ENCODE measurements at regions not wholly inside any gene's neighbourhood (a gene's known extent, or its start where the extent isn't known, plus 50 kb on each side); places are given as distances from the start of the nearest gene placed in this dataset.

DNA sequence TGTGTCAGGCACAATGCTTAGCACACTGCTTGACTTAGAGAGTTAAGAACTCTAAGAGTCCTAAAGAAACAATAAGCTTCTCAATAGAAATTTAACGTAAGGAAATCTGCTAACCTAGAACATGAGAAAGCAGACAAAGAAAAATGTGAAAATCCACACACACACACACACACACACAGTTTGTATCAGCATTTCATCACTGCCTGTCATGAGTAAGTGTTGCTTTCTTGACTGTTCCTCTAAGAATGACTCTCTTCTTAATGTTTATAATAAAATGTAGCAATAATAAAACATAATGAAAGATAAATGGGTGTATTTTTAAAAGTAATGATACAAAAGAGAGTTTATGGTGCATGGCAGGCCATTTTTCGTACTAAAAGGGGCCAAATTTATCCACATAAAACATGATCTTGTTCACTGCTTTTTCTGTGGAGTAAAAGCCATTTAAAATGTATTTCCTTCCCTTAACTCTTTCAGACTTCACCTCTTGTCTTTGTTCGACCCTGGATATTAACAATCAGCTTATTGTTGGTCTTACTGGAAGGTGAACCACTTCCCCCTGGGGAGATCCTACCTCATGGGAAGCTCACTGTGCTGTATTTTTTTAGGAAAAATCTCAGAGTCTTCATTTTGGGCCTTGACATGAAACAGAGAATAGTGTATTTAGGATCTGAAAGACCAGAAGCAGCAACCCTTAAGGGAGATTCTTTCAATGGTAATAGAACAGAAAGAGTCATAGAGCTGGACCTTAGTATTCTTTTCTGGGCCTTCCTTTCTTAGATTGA, 107.3 kb upstream of the ANKRD55 start:
- no peak for DNase-seq

- DNase-seq, result no peak
Measured at GRCh38 chr5:56339732-56340131, 106.6 kb upstream of the ANKRD55 start.

- DNase-seq, result no peak
Measured at GRCh38 chr5:56337715-56338319, 104.7 kb upstream of the ANKRD55 start.

DNA sequence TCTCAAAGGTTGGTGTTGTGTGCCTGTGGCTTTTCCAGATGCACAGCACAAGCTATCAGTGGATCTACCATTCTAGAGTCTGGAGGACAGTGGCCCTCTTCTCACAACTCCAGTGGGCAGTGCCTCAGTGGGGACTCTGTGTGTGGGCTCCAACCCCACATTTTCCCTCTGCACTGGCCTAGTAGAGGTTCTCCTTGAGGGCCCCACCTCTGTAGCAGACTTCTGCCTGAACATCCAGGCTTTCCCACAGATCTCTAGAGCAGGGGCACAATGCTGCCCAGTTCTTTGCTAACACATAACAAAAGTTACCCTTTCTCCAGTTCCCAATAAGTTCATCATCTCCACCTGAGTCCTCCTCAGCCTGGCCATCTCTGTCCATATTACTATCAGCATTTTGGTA, 102.1 kb upstream of the ANKRD55 start:
- no peak for DNase-seq

- no peak for DNase-seq
Measured at GRCh38 chr5:56330806-56331205, 97.7 kb upstream of the ANKRD55 start.

DNA sequence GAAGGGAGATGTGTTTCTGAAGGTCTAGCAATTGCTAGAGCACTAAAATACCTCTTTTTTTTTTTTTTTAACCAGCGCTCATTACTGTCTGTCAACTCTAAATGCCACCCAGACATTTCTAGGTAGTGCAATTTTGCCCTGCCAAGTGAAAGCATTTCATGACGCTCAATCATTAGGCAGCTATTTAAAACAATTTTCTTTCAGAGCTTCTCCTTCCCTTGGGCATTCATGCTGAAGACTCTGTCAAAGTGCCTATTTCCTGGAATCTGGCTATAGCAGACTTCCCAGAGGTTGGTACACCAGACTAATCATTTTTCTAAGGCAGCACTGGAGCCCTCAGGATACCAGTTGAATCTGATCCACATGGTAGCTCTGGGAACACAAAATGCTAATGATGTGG, 97.0 kb upstream of the ANKRD55 start:
- DNase-seq, result no peak

DNA sequence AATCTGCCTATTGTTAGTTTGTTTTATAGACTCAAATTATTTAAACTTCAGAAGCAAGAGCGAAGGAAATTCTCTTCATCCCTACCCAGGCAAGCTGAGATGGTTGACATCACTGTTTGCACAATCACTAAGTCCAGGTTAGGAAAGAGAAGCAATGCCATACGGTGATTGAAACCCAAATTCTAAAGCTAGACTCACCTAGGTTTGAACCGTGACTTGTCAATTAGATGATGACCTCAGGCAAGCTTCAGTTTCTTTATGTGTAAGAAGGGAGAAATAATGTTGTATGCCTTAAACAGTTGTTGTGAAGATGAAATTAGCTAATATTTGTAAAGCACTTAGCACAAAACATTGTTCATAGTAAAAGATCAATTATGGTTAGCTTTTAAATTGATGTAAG, 96.5 kb upstream of the ANKRD55 start:
- no peak for DNase-seq

DNA sequence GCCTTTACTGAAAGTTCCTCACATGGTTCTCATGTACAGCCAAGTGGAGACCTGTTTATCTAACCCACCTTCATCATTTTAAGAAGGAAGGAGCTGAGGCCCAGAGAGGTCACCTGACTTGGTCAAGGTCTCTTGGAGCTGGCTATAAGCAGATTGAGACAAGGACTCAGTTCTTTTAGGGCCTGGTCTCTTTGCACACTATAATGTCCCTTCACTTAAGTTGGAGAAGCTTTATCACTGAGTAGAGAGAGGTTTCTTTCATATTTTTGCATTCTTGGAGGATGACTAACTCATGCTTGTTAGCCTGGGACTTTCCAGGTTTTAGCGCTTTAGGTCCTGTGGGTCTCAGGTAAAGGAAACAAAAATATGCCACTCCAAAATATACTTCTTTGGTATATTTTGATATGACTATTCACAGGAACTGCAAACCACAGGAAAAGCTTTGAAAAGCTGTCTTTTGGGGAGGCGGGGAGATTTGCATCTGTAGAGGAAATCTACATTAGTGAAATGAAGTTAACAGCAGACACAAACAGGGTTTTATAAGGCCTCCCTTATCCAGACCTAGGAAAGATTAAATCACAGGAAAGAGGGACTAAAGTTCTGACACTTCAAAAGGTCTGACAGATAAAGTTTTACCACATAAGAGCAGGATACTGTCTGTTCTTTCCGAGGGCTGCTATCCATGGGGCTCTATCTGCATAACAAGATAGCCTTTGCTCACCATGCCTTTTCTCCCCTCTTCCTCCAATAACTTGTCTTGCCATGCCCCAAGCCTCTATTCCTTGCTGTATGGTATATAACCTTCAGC, 95.8 kb upstream of the ANKRD55 start:
- no peak for DNase-seq

DNA sequence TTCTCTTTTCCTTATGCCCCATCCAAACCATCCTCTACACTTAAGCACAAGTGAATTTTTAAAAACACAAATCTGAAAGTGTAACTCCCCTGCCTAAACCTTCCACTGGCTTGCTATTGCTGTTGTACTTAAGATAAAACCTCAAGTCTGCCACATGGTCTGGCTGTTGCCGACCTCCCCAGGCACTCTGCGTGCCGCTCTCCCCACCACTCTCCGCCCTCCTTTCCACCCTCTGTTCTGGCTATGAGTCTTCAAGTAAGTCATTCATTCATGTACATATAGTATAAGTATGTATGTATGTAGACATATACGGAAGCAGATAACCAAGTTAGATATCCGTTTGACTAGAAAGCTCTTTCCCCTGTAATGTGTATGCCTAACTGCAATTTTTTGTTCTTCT, 94.7 kb upstream of the ANKRD55 start:
- DNase-seq, result no peak

DNA sequence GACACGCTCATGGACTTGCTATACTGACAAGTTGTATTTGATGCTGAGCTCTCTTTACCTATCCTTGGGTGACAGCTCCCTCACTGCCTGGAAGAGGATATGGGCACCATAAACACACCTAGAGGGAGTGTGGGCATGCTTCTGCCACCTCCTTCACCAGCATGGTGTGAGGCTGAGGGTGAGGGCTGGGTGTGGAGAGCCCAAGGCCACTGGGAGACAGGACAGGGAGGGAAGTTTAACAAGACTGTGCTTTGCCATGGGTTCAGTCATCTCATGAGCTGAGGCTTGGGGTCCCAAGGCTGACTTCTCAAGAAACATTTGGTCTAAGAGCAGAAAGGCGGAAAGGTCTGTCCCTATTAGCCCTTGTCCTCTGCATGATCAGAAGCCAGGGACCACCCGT, 93.6 kb upstream of the ANKRD55 start:
- no peak for DNase-seq

GRCh38 chr5:56326116-56326515, 93.0 kb upstream of the ANKRD55 start:
- DNase-seq, result no peak

DNA sequence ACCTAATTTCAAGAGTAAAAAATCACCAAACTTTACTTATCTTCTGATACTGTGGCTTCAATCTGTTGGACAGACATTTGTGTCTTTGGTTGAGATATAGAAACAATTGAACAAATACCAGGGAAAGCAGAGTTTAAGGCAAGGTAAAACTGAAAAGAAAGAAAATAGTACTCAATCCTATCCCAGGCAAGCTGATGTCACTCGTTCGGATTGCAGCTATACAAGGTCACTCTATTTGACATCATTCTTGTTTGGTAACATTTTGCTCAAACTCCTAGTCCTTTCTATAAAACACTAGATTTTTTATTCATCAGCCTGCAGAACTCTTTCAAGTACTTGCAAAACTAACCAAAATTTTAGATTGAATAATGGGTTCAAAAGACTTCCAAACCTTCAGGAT, 91.9 kb upstream of the ANKRD55 start:
- DNase-seq, result no peak

DNA sequence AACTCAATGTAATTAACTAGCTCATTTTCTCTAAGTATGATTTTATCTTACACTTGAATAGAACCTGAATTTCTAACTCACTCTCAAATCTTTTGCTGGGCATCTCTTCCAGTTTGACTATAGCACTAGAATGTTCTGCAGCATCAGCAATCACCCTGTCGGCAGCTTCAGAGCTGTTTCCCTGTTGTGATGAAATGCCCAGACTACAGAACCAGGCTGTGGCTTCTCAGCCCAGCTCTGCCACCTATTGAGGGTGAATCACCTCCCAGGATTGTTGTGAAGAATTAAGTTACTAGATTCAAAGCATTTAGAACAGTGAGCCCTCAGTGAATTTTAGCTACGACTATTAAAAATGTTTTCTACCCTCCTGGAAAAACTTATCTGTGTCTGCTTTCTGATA, 90.4 kb upstream of the ANKRD55 start:
- DNase-seq, result no peak

DNA sequence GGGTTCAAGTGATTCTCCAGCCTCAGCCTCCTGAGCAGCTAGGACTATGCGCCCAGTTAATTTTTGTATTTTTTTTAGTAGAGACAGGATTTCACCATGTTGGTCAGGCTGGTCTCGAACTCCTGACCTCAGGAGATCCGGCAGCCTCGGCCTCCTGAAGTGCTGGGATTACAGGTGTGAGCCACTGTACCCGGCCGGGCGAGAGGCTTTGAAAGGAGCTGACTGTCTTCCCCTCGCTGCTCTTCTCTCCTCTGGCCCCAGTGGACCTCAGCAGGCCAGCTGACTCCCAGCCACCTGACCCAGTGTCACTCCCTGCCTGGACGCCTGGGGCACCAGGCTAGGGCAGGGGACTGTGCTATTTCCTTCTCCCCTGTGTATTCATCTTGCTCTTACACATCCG, 89.5 kb upstream of the ANKRD55 start:
- no peak for DNase-seq

DNA sequence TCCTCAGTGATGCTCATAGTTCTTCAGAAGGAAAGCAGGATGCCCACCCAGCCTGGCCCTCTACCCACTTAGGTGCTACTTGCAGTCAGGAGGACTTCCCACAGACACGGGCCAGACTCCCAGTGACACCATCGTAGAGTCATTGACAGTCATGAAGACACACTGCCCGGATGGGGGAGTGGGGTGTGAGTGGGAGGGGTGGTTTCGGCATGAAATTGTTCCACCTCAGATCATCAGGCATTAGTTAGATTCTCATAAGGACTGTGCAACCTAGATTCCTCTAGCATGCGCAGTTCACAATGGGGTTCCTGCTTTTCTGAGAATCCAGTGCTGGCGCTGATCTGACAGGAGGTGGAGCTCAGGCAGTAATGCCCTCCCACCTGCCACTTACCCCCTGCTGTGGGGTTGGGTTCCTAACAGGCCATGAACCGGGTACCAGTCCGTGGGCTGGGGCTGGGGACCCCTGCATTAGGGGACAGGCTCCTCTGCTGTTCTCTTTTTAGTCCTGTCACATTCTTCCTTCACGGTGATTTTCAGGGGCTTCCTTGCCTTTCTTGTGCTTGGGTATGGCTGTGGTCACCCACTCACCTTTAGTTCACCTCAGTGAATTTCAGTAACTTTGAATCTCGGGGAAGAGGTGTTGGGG, 88.2 kb upstream of the ANKRD55 start:
- no peak for DNase-seq

DNA sequence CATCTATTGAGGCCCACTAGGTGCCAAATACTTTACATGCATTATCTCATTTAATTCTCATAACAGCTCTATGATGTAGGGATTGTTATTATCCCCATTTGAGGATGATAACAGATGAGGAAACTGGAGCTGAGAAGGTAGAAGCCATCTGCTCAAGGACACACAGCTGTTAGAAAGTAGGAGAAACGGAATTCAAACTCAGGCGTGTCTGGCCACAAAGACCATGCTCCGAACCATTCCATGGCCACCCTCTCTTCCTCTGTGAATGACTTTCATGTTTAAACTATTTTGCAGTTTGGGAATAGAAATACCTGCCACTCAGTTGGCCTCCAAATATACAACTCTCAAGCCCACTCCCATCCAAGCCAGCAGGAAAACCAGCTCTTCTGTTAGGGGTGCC, 87.6 kb upstream of the ANKRD55 start:
- no peak for DNase-seq

DNA sequence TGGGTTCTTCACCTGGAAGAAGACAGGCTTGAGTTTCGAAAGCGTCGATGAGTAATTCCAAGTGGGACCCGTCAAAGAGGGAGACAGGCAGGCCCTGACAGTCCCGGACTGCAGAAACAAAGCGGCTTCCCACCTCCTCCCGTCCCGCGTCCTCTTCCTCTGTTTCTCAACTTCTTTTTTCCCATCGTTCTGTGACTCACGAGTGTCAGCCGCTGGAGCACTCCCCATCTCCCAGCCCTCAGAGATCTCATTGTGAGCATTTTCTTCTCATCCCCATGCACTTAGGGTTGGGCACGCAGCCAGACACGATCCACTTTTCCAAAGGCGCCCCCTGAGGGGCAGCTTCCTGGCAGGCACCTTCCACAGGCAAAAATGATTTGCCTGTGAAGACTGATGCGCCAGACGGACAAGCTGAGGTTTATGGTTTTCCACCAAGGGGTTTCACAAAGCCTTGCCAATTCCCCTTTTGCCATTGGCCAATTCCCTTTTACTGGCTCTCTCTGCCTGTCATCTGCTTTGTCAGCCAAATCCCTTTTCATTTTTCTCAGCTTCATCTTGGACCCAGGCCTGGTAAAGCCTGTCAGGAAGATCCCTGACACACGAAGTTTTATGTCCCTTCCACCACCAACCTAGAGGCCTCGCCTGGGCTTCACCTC, 86.5 kb upstream of the ANKRD55 start:
- DNase-seq, result no peak

- DNase-seq, result no peak
Measured at GRCh38 chr5:56317923-56318561, 84.9 kb upstream of the ANKRD55 start.

- DNase-seq, result no peak
Measured at GRCh38 chr5:56316299-56316994, 83.3 kb upstream of the ANKRD55 start.

DNA sequence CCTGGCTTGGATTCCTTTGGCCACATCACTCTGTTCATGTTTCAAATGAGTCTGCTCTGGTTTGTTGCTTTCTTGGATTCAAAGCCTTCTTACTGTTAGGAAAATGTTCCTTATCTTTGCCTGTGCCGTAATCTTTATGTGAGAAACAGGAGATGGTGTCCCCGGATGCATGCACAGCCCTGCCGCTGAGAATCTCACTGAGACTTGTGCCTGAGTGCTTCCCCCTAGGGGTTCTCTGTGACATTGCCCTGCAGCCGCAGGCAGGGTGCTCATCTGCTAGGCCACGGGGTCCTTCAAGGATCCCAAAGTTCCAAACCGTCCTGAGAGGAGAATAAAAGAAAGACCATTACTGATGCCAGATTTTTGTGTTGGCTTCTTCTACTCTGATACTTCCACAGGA, 81.4 kb upstream of the ANKRD55 start:
- no peak for DNase-seq

GRCh38 chr5:56313596-56313995, 80.5 kb upstream of the ANKRD55 start:
- no peak for DNase-seq

DNA sequence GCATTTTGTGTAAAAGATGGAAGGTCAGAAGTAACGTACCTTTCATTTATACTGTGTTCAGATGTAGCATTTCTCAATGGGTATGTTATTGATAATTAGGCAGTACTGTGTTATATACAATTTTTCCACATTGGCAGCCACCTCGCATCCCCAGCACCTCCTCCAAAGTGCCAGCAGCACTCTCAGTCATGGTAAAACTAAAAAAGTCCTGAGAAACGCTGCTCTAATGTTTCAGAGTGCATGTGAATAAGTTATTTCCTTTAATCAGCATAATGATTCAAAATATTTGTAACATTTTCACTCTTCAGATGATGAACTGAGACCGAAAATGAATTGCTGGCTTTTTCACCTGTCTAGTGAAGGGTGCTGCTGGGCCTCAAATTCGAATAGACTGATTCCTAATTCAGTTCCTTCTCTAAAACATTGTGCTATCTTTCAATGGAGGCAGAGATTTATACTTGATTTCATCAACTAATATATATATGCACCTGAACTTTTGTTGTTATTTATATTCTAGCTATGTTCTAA, 79.9 kb upstream of the ANKRD55 start:
- no peak for DNase-seq
